PC-9 (cell line): ENCODE measurements at regions not wholly inside any gene's neighbourhood (a gene's known extent, or its start where the extent isn't known, plus 50 kb on each side); places are given as distances from the start of the nearest gene placed in this dataset.

Source experiments
- BruUV-seq: library from RNA; stranded (reverse); fragments of 400-500 nt; replicated peaks from 2 replicates; lab custom pipeline; 2021; lab: Mats Ljungman, UMichigan
- CTCF ChIA-PET: fragments of 300-600 bp; sonication (Branson Sonifier 250); formaldehyde crosslinking; loops from one replicate; lab custom pipeline; 2022; ENCODE audit warnings: antibody characterized with exemption; lab: Charles Lee
- POLR2A ChIA-PET: fragments of 300-600 bp; sonication (Branson Sonifier 250); formaldehyde crosslinking; loops from one replicate; lab custom pipeline; 2022; ENCODE audit warnings: antibody characterized with exemption; ENCODE audit not compliant: unreplicated experiment; lab: Charles Lee
- DNase-seq, 2 experiments: peaks; one replicate each; pipeline versions ENCODE4 v3.0.0 to v3.0.0-alpha.2; 2015 to 2022; ENCODE audit warnings: mixed read lengths in 1 of 2
- H2AFZ ChIP-seq: fragments of 200-600 bp; sonication (generic); 2 replicates; pipeline ENCODE4 v1.8.1; 2017; ENCODE audit warnings: antibody characterized with exemption
- H3F3A ChIP-seq: fragments of 200-600 bp; sonication (generic); 2 replicates; pipeline ENCODE4 v1.8.1; 2017; ENCODE audit warnings: antibody characterized with exemption, mild to moderate bottlenecking, low read depth; ENCODE audit not compliant: insufficient read depth
- H3K27ac ChIP-seq: fragments of 200-600 bp; sonication (generic); 2 replicates; pipeline ENCODE4 v1.6.1; 2016; ENCODE audit warnings: mixed run types
- H3K27me3 ChIP-seq: fragments of 200-600 bp; sonication (generic); 2 replicates; pipeline ENCODE4 v1.6.1; 2016; ENCODE audit warnings: low read depth, mixed run types; ENCODE audit not compliant: insufficient read depth
- H3K36me3 ChIP-seq: fragments of 200-600 bp; sonication (generic); 2 replicates; pipeline ENCODE4 v1.6.1; 2016; ENCODE audit warnings: low read depth, mixed run types
- H3K4me1 ChIP-seq: fragments of 200-600 bp; sonication (generic); replicated peaks from 2 replicates; pipeline ENCODE4 v1.6.1; 2016; ENCODE audit warnings: mixed run types; ENCODE audit not compliant: insufficient read depth
- H3K4me2 ChIP-seq: fragments of 200-600 bp; sonication (generic); 2 replicates; pipeline ENCODE4 v1.6.1; 2017; ENCODE audit warnings: mixed run types
- H3K4me3 ChIP-seq: fragments of 200-600 bp; sonication (generic); 2 replicates; pipeline ENCODE4 v1.6.1; 2016; ENCODE audit warnings: mixed run types
- H3K79me2 ChIP-seq: fragments of 200-600 bp; sonication (generic); 2 replicates; pipeline ENCODE4 v1.6.1; 2017; ENCODE audit warnings: low read depth, mixed run types
- H3K9me2 ChIP-seq: fragments of 200-600 bp; sonication (generic); 2 replicates; pipeline ENCODE4 v1.8.1; 2017; ENCODE audit warnings: mild to moderate bottlenecking; ENCODE audit not compliant: insufficient read depth
- H3K9me3 ChIP-seq: fragments of 200-600 bp; sonication (generic); 2 replicates; pipeline ENCODE4 v1.8.1; 2016; ENCODE audit warnings: low read depth; ENCODE audit not compliant: insufficient read depth
- H4K20me1 ChIP-seq: fragments of 200-600 bp; sonication (generic); 2 replicates; pipeline ENCODE4 v1.8.1; 2017; ENCODE audit not compliant: insufficient read depth
- EZH2 ChIP-seq: fragments of 200-600 bp; sonication (generic); IDR thresholded peaks from 2 replicates; pipeline ENCODE4 v1.8.0; 2017; ENCODE audit warnings: antibody characterized with exemption, low read depth
- intact Hi-C: fragments of 100-400 bp; cut with micrococcal nuclease; formaldehyde crosslinking; loops from one replicate; pipeline ENCODE4 v1.10.0; 2022; ENCODE audit not compliant: unreplicated experiment
- TF ChIP-seq, protein P1 (sequence below): fragments of 200-600 bp; sonication (generic); conservative IDR thresholded peaks from 2 replicates; pipeline ENCODE4 v1.6.1; 2017; ENCODE audit warnings: mixed run types, antibody characterized with exemption, mild to moderate bottlenecking, moderate library complexity

DNA sequence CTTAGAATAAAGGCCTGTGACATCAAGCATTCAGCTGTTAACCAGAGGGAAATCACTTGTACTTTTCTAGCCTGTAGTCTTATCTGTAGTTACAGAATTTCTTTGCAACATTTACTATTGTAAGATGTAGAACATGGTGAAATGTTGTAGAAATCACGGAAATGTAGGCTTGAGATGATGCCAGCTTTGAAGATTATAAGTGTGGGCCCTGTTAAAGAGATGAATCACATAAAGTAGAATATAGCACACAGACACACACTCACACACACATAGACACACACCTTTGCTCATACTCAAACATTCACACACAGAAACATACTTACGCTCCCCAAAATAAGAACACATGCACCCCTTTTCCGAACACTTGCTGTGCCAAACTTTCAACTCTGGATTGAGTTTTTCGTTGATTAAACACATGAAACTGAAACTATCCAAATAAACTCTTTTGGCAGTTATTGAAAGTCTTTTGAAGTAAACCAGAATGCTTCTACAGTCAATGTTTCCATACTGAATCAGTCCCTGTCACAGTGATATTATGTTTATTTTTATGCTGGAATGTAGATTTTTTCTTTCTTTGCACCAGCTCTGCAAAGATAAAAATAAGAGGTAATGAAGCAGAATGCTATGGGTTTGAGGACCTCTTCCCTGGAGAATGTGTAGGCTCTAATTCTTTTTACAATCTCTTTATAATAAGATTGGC is 230.3 kb upstream of the MEOX2 start:
- Histone ChIP-seq H3K36me3 (no peaks in the 10 kb centered on the region), H2AFZ (no peak overlapping the region), H3F3A (no peaks in the 10 kb centered on the region), H3K4me1 (0 out of 2 replicates have a peak, but pooled peaks cover 3% of the 10 kb centered on the region), H3K27ac (no peak overlapping the region), H3K4me3 (no peak overlapping the region), H3K27me3 (no peaks in the 10 kb centered on the region), H3K4me2 (no peak overlapping the region), H4K20me1 (no peaks in the 10 kb centered on the region), H3K9me2 (no peaks in the 10 kb centered on the region), H3K9me3 (no peaks in the 10 kb centered on the region), H3K79me2 (no peaks in the 10 kb centered on the region)
- peak in 1 of 2 experiments; percentile 17 for DNase-seq
- CTCF ChIA-PET = no interaction called here
- POLR2A ChIA-PET = no interaction called here
- no peak for TF ChIP-seq EZH2
- TF ChIP-seq, protein P1, sequence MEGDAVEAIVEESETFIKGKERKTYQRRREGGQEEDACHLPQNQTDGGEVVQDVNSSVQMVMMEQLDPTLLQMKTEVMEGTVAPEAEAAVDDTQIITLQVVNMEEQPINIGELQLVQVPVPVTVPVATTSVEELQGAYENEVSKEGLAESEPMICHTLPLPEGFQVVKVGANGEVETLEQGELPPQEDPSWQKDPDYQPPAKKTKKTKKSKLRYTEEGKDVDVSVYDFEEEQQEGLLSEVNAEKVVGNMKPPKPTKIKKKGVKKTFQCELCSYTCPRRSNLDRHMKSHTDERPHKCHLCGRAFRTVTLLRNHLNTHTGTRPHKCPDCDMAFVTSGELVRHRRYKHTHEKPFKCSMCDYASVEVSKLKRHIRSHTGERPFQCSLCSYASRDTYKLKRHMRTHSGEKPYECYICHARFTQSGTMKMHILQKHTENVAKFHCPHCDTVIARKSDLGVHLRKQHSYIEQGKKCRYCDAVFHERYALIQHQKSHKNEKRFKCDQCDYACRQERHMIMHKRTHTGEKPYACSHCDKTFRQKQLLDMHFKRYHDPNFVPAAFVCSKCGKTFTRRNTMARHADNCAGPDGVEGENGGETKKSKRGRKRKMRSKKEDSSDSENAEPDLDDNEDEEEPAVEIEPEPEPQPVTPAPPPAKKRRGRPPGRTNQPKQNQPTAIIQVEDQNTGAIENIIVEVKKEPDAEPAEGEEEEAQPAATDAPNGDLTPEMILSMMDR = no peak
- intact Hi-C loops = no loop called here
- no TSS peak for BruUV-seq

DNA sequence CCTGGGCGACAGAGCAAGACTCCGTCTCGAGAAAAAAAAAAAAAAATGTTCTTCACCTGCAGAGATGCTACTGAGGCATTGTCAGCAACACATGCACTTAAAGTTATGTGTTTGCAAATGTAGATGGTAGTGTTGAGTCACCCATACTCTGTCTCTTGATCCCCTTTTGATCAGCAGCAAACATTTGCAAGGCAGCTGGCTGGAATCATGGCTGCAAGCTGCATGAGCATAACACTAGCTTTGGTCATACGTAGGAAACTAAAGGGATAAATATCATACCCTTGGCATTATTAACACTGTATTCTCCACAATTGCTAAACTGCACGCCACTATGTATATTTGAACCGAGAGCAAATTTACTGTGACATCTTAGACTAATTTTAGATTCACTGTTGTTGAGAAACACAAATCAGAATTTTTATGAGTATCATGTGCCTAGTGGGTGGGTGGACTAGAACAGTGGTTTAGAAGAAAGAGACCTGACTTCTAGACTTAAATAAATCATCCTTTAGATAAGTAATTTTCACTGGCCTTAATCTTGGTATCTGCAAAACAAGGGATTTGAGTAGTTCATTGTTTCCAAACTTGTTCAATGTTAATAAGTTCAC is 229.3 kb upstream of the MEOX2 start:
- no peak overlapping the region for H3K27ac ChIP-seq
- POLR2A ChIA-PET = no interaction called here
- BruUV-seq = no TSS peak

DNA sequence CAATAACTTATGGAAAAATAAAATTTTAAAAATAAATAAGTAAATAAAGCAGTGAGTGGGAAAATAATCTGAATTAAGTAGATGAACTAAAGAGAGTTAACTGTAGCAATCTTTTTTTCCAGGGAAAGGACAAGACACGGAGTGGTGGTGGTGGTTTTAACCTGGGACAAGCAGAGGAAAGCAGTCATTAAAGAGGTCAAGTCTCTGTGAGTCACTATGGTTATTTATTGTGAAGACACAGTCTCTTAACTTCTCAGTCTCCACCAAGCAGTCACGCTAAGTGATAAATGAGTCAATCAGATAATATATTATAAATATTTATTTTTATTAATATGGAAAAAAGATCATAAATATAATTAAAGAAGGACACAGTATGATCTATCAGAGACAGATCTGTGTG is 228.1 kb upstream of the MEOX2 start:
- H2AFZ ChIP-seq = no peak overlapping the region
- H3K36me3 ChIP-seq = no peaks in the 10 kb centered on the region
- H3K9me2 ChIP-seq = no peaks in the 10 kb centered on the region
- no peaks in the 10 kb centered on the region for H3K79me2 ChIP-seq
- ChIA-PET CTCF (no interaction called here), POLR2A (no interaction called here)
- H3F3A ChIP-seq = no peaks in the 10 kb centered on the region
- H3K4me2 ChIP-seq = no peak overlapping the region
- no peaks in the 10 kb centered on the region for H3K4me1 ChIP-seq
- no peak overlapping the region for H3K4me3 ChIP-seq
- H3K27ac ChIP-seq = no peak overlapping the region
- intact Hi-C loops = no loop called here
- H4K20me1 ChIP-seq = no peaks in the 10 kb centered on the region
- BruUV-seq = no TSS peak
- peak in 1 of 2 experiments; percentile 23 for DNase-seq
- no peak for TF ChIP-seq EZH2
- TF ChIP-seq, protein P1 = no peak
- no peaks in the 10 kb centered on the region for H3K27me3 ChIP-seq
- no peaks in the 10 kb centered on the region for H3K9me3 ChIP-seq

More for the DNA sequence above, 229.3 kb upstream of the MEOX2 start:
- no peak overlapping the region for H2AFZ ChIP-seq
- no peaks in the 10 kb centered on the region for H3K9me2 ChIP-seq
- H3K4me3 ChIP-seq = no peak overlapping the region
- TF ChIP-seq EZH2 = no peak
- TF ChIP-seq, protein P1 = no peak
- intact Hi-C loops = no loop called here
- H3K79me2 ChIP-seq = no peaks in the 10 kb centered on the region
- DNase-seq = peak in 1 of 2 experiments; percentile 8
- H3K36me3 ChIP-seq = no peaks in the 10 kb centered on the region
- CTCF ChIA-PET = no interaction called here
- no peaks in the 10 kb centered on the region for H3F3A ChIP-seq
- no peak overlapping the region for H3K4me2 ChIP-seq
- no peaks in the 10 kb centered on the region for H3K9me3 ChIP-seq
- no peaks in the 10 kb centered on the region for H3K27me3 ChIP-seq
- H3K4me1 ChIP-seq = no peaks in the 10 kb centered on the region
- no peaks in the 10 kb centered on the region for H4K20me1 ChIP-seq
